OCI-LY3 (cell line): ENCODE measurements at regions not wholly inside any gene's neighbourhood (a gene's known extent, or its start where the extent isn't known, plus 50 kb on each side); places are given as distances from the start of the nearest gene placed in this dataset.

Experiments
- EZH2phosphoT487 ChIP-seq: fragments of 200-600 bp; shearing (Covaris generic); IDR thresholded peaks from 2 replicates; pipeline ENCODE4 v1.6.1; 2018; ENCODE audit warnings: antibody characterized with exemption, mixed run types, low read depth
- TF ChIP-seq, protein P1 (sequence below): fragments of 200-600, 300-600 bp; sonication (generic); IDR thresholded peaks from 2 replicates; pipeline ENCODE4 v1.5.1; 2014; ENCODE audit warnings: antibody characterized with exemption, low read length, low read depth

DNA sequence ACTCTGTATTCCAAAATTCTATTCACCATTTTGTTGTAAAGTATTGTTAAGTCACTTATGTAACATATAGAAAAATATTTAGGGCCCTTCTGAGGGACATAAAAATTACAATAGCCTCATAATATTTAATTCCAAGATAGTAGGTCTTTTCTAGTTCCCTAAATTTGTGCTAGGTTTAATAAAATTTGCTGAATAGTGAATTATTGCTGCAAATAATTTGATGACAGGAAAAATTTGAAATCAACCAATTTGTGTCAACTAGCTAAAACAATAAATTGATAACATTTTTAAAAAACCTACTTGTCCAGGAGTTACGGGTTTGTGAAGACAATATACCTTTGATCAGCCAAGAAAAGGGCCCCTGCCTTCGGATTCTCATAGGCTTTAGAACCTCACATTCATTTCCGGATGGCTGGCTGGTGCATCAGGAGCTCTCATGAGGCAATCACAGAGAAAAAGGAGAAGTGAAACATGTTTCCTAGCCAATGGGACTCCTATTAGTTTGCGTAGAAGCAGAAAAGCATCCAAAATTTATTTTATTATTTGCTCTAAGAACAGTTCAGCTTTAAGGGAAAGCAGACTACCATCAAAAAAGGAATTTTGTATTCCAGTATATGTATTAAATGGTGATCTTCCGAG is 177.2 kb downstream of the LRRC3B start:
- TF ChIP-seq, protein P1, sequence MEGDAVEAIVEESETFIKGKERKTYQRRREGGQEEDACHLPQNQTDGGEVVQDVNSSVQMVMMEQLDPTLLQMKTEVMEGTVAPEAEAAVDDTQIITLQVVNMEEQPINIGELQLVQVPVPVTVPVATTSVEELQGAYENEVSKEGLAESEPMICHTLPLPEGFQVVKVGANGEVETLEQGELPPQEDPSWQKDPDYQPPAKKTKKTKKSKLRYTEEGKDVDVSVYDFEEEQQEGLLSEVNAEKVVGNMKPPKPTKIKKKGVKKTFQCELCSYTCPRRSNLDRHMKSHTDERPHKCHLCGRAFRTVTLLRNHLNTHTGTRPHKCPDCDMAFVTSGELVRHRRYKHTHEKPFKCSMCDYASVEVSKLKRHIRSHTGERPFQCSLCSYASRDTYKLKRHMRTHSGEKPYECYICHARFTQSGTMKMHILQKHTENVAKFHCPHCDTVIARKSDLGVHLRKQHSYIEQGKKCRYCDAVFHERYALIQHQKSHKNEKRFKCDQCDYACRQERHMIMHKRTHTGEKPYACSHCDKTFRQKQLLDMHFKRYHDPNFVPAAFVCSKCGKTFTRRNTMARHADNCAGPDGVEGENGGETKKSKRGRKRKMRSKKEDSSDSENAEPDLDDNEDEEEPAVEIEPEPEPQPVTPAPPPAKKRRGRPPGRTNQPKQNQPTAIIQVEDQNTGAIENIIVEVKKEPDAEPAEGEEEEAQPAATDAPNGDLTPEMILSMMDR: no peak
- TF ChIP-seq EZH2phosphoT487: no peak
